ENCODE measurements at regions not wholly inside any gene's neighbourhood (a gene's known extent, or its start where the extent isn't known, plus 50 kb on each side); places are given as distances from the start of the nearest gene placed in this dataset.

DNA sequence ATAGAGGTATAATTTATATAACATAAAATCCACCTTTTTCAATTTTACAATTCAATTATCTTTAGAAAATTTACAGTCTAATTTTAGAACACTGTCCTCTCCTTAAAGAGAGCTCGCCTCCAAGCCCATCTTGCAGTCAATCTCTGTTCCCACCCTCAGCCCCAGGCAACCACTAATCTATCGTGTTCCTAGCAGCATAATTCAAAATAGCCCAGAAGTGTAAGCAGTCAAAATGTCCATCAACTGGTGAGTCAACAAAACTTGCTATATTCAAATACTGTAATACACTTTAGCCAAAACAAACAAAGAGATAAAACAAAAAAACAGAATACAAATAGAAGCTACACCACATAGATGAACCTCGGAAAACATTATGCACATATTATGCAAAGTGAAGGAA lies 1006.8 kb upstream of the EEF2KMT start:
- Histone ChIP-seq H3K9me3 (ENCODE audit: control insufficient read depth in 2 of 2, low read length in 2 of 2) (peaks cover 0 to 6% of the 10 kb centered on the region in 2 donors), H3K27me3 (ENCODE audit: control insufficient read depth in 1 of 2, insufficient read depth in 2 of 2, low read length in 2 of 2) (no peaks in the 10 kb centered on the region), H3K4me1 (ENCODE audit: control insufficient read depth, insufficient read depth, low read length) (no peaks in the 10 kb centered on the region), H3K27ac (ENCODE audit: low read length) (no peak overlapping the region), H3K36me3 (ENCODE audit: control insufficient read depth in 2 of 2, insufficient read depth in 2 of 2, low read length in 2 of 2) (no peaks in the 10 kb centered on the region), H3K4me3 (ENCODE audit: low read length in 2 of 2) (no peak overlapping the region), H3K9ac (ENCODE audit: low read length in 2 of 2) (no peak overlapping the region)

DNA sequence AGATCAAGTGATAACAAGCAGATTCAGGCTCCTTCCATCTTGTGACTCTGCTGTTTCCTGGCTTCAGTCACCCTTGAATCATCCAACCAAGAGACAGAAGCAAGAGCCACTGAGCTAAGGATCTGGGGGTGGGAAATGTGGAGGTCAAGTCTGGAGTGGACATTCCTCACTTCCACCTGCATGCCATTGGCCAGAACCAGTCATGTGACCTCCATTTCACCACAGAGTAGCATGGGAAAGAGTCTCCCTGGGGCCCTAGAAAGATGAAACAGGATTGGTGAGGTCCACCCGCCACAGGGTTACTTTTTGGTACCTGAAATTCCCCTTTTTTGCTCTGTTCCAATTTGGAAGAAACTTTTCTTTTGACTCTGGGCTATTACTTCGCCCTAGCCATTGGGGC lies 1006.0 kb upstream of the EEF2KMT start:
- no peak overlapping the region for H3K9ac ChIP-seq (ENCODE audit: low read length in 2 of 2)
- peaks cover 0 to 6% of the 10 kb centered on the region in 2 donors for H3K9me3 ChIP-seq (ENCODE audit: control insufficient read depth in 2 of 2, low read length in 2 of 2)
- no peak overlapping the region for H3K4me3 ChIP-seq (ENCODE audit: low read length in 2 of 2)
- no peaks in the 10 kb centered on the region for H3K27me3 ChIP-seq (ENCODE audit: control insufficient read depth in 1 of 2, insufficient read depth in 2 of 2, low read length in 2 of 2)
- H3K4me1 ChIP-seq (ENCODE audit: control insufficient read depth, insufficient read depth, low read length) = no peaks in the 10 kb centered on the region
- H3K36me3 ChIP-seq (ENCODE audit: control insufficient read depth in 2 of 2, insufficient read depth in 2 of 2, low read length in 2 of 2) = no peaks in the 10 kb centered on the region
- H3K27ac ChIP-seq (ENCODE audit: low read length) = no peak overlapping the region

DNA sequence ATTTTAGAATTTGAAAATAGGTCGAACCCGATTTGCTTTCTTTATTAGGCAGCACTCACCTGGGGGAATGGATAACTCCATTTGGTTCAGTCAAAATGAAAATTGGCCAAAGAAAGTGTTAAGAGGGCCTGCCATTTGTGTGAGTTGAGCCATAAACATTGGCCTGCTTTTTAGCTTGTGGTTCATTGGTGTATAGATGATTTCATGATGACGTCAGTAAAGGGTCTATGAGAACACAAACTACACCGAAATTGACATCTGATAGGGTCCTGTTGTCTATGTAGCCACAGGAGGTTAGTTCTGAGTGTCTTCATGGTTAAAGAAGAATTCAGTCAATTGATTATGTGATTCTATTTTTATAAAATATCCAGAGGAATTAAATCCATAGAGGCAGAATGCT lies 1001.5 kb upstream of the EEF2KMT start:
- no peaks in the 10 kb centered on the region for H3K36me3 ChIP-seq (ENCODE audit: control insufficient read depth in 2 of 2, insufficient read depth in 2 of 2, low read length in 2 of 2)
- peaks cover 0 to 6% of the 10 kb centered on the region in 2 donors for H3K9me3 ChIP-seq (ENCODE audit: control insufficient read depth in 2 of 2, low read length in 2 of 2)
- no peaks in the 10 kb centered on the region for H3K4me1 ChIP-seq (ENCODE audit: control insufficient read depth, insufficient read depth, low read length)
- H3K27ac ChIP-seq (ENCODE audit: low read length) = no peak overlapping the region
- H3K4me3 ChIP-seq (ENCODE audit: low read length in 2 of 2) = no peak overlapping the region
- H3K27me3 ChIP-seq (ENCODE audit: control insufficient read depth in 1 of 2, insufficient read depth in 2 of 2, low read length in 2 of 2) = no peaks in the 10 kb centered on the region
- H3K9ac ChIP-seq (ENCODE audit: low read length in 2 of 2) = no peak overlapping the region

DNA sequence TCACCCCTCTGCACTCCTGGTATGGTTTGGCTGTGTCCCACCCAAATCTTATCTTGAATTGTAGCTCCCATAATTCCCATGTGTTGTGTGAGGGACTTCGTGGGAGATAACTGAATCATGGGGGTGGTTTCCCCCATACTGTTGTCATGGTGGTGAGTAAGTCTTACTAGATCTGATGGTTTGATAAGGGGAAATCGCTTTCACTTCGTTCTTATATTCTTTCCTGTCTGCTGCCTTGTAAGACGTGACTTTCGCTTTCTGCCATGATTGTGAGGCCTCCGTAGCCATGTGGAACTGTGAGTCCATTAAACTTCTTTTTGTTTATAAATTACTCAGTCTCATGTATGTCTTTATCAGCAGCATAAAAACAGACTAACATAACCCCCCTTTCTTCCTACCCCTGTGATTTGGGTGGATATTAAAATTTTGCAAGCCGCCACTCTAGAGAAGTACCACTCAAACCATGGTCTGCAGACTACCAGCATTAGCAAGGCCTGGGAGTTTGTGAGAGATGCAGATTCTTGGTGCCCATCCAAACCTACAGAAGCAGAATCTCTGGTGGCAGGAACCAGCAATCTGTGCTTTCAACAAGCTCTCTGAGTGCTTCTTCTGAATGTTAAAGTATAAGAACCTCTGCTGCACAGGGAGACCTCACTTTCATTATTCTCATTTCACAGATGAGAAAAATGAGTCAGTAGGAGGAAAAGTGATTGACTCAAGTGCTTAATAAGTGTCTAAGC lies 999.5 kb upstream of the EEF2KMT start:
- no peaks in the 10 kb centered on the region for H3K36me3 ChIP-seq (ENCODE audit: control insufficient read depth in 2 of 2, insufficient read depth in 2 of 2, low read length in 2 of 2)
- H3K4me3 ChIP-seq (ENCODE audit: low read length in 2 of 2) = no peak overlapping the region
- H3K4me1 ChIP-seq (ENCODE audit: control insufficient read depth, insufficient read depth, low read length) = no peaks in the 10 kb centered on the region
- no peak overlapping the region for H3K27ac ChIP-seq (ENCODE audit: low read length)
- H3K9me3 ChIP-seq (ENCODE audit: control insufficient read depth in 2 of 2, low read length in 2 of 2) = no peaks in the 10 kb centered on the region
- H3K9ac ChIP-seq (ENCODE audit: low read length in 2 of 2) = no peak overlapping the region
- H3K27me3 ChIP-seq (ENCODE audit: control insufficient read depth in 1 of 2, insufficient read depth in 2 of 2, low read length in 2 of 2) = no peaks in the 10 kb centered on the region

DNA sequence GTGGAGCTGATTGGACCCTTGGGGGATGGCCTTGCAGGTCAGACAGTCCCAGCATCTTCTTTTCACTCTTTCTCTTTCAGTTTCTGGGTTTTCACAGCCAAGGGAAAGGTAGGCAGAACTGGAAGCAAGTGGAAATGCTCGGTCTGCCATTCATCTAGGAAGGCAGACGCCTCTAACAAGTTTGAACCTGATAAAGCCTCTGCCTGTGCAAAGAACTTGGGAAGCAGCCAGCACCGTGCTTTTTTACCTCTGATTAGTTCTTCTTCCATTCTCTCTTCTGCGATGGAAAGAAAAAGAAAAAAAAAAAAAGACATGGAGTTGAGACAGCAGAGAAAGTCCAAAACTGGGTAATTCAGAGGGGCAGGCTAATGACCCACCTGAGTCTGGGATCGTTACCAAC lies 997.8 kb upstream of the EEF2KMT start:
- Histone ChIP-seq H3K27me3 (ENCODE audit: control insufficient read depth in 1 of 2, insufficient read depth in 2 of 2, low read length in 2 of 2) (no peaks in the 10 kb centered on the region), H3K9ac (ENCODE audit: low read length in 2 of 2) (no peak overlapping the region), H3K9me3 (ENCODE audit: control insufficient read depth in 2 of 2, low read length in 2 of 2) (peaks cover 0 to 4% of the 10 kb centered on the region in 2 donors), H3K4me3 (ENCODE audit: low read length in 2 of 2) (no peak overlapping the region), H3K4me1 (ENCODE audit: control insufficient read depth, insufficient read depth, low read length) (no peaks in the 10 kb centered on the region), H3K27ac (ENCODE audit: low read length) (no peak overlapping the region), H3K36me3 (ENCODE audit: control insufficient read depth in 2 of 2, insufficient read depth in 2 of 2, low read length in 2 of 2) (no peaks in the 10 kb centered on the region)

DNA sequence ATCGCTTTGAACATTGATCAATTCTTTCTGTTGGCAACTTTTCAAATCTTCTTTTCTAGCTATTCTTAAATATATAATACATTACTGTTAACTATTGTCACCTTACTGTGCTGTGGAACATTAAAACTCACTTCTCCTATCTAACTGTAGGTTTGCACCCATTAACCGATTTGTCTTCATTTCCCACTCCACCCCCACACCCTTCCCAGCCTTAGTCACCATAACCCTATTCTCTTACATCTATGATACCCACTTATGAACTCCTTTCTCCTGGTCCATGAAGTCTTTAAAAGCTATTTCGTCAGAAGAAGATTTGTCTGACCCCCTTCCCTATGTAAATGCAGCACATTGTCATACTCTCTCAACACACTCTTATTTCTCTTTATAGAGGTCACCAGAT lies 993.4 kb upstream of the EEF2KMT start:
- peaks cover 0 to 11% of the 10 kb centered on the region in 2 donors for H3K9me3 ChIP-seq (ENCODE audit: control insufficient read depth in 2 of 2, low read length in 2 of 2)

DNA sequence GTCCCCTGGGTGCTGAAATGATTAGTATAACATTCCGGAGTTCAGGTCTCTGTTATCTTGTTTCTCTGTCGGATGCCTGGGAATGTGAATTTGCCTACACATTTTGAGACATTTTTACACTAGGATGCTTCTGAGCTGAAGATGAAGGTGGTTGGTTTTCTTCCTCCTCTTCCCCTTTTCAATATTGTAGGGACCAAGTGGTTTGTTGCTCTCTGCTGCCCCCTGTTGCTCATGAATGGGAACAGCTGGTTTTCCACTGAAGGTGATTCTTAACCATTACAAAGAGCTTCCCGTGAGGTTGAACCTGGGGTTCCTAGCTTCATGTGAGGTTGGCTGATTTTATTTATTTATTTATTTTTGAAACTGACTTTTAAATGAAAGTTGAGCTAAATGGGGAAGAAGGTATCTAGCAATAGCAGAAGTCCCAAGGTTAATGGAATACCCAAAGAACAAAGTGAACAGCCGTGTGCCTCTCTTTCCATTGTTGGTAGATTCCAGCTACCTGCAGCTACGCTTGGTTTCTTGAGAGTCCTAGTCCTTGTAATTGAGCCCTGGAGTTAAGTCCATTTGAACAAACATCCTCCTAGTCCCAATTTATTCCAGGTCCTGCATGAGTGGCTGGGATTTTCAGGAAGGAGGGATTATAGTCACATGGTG lies 983.9 kb upstream of the EEF2KMT start:
- no peak overlapping the region for H3K4me3 ChIP-seq (ENCODE audit: low read length in 2 of 2)
- H3K9ac ChIP-seq (ENCODE audit: low read length in 2 of 2) = no peak overlapping the region
- H3K27ac ChIP-seq (ENCODE audit: low read length) = no peak overlapping the region
- H3K27me3 ChIP-seq (ENCODE audit: control insufficient read depth in 1 of 2, insufficient read depth in 2 of 2, low read length in 2 of 2) = no peaks in the 10 kb centered on the region
- H3K36me3 ChIP-seq (ENCODE audit: control insufficient read depth in 2 of 2, insufficient read depth in 2 of 2, low read length in 2 of 2) = no peaks in the 10 kb centered on the region
- peaks cover 0 to 5% of the 10 kb centered on the region in 2 donors for H3K9me3 ChIP-seq (ENCODE audit: control insufficient read depth in 2 of 2, low read length in 2 of 2)
- H3K4me1 ChIP-seq (ENCODE audit: control insufficient read depth, insufficient read depth, low read length) = no peaks in the 10 kb centered on the region

More for the DNA sequence above, 993.4 kb upstream of the EEF2KMT start:
- H3K27me3 ChIP-seq (ENCODE audit: control insufficient read depth in 1 of 2, insufficient read depth in 2 of 2, low read length in 2 of 2) = no peaks in the 10 kb centered on the region
- H3K9ac ChIP-seq (ENCODE audit: low read length in 2 of 2) = no peak overlapping the region
- no peaks in the 10 kb centered on the region for H3K4me1 ChIP-seq (ENCODE audit: control insufficient read depth, insufficient read depth, low read length)
- no peak overlapping the region for H3K4me3 ChIP-seq (ENCODE audit: low read length in 2 of 2)
- H3K27ac ChIP-seq (ENCODE audit: low read length) = no peak overlapping the region
- no peaks in the 10 kb centered on the region for H3K36me3 ChIP-seq (ENCODE audit: control insufficient read depth in 2 of 2, insufficient read depth in 2 of 2, low read length in 2 of 2)

DNA sequence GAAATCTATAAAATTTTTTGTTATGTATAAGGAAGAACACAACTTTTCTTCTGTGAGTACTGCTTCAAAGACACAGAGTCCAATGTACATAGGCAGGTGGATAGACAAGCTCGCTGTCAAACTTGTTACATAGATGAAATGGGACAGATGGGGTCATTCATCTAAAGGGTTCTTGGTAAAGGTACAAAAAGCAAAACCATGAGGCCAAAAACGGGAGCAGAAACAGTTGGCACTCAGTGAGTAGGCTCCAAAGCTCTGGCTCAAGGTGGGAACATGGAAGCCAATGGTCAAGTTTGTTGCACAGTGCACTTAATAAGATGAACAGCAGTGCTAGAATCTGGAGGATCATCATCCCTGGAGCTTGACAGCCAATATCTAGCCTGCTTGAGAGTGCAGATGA lies 979.0 kb upstream of the EEF2KMT start:
- Histone ChIP-seq H3K36me3 (ENCODE audit: control insufficient read depth in 2 of 2, insufficient read depth in 2 of 2, low read length in 2 of 2) (no peaks in the 10 kb centered on the region), H3K4me3 (ENCODE audit: low read length in 2 of 2) (no peak overlapping the region), H3K27ac (ENCODE audit: low read length) (no peak overlapping the region), H3K9me3 (ENCODE audit: control insufficient read depth in 2 of 2, low read length in 2 of 2) (peaks cover 0 to 1% of the 10 kb centered on the region in 2 donors), H3K9ac (ENCODE audit: low read length in 2 of 2) (no peak overlapping the region), H3K4me1 (ENCODE audit: control insufficient read depth, insufficient read depth, low read length) (no peaks in the 10 kb centered on the region), H3K27me3 (ENCODE audit: control insufficient read depth in 1 of 2, insufficient read depth in 2 of 2, low read length in 2 of 2) (no peaks in the 10 kb centered on the region)

DNA sequence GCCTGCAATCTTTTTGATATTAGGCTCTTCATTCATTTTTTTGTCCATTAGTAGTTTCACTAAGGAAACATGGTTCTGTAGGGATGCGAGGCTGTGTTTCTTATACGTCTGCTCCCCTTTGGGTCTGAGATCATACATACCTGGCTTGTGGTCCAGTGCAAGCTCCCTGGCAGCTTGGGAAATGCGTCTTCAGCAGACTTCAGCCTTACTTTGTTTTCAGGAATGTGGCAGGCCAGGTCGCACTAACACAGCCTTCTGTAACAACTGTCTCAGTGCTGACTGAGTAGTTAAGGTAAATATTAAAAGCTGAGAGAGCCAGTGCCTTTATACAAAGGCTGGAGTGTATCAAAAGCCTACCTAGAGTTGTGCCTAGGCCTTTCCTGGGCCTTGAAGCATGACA lies 970.5 kb upstream of the EEF2KMT start:
- Histone ChIP-seq H3K9ac (ENCODE audit: low read length in 2 of 2) (no peak overlapping the region), H3K4me3 (ENCODE audit: low read length in 2 of 2) (no peak overlapping the region), H3K27ac (ENCODE audit: low read length) (no peak overlapping the region), H3K4me1 (ENCODE audit: control insufficient read depth, insufficient read depth, low read length) (no peaks in the 10 kb centered on the region), H3K9me3 (ENCODE audit: control insufficient read depth in 2 of 2, low read length in 2 of 2) (no peaks in the 10 kb centered on the region), H3K27me3 (ENCODE audit: control insufficient read depth in 1 of 2, insufficient read depth in 2 of 2, low read length in 2 of 2) (no peaks in the 10 kb centered on the region), H3K36me3 (ENCODE audit: control insufficient read depth in 2 of 2, insufficient read depth in 2 of 2, low read length in 2 of 2) (no peaks in the 10 kb centered on the region)

DNA sequence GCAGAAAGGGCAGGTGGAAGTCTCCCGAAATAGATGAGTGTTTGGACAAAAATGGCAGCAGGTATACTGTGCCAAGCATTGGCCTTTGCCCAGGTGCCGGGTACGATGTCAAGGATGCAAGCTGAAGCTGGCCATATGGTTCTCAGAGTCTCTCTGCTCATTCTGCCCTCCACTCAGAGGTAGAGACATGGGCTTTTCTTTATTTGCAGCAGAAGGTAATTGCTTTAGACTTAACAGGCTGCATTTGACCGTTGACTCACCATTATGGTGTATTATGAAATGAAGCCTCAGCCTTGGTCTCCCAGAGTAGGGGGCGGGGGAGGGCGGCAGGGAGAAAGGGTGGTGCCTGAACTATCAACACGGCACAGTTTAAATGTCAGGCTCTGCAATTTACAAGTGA lies 969.1 kb upstream of the EEF2KMT start:
- Histone ChIP-seq H3K36me3 (ENCODE audit: control insufficient read depth in 2 of 2, insufficient read depth in 2 of 2, low read length in 2 of 2) (no peaks in the 10 kb centered on the region), H3K4me3 (ENCODE audit: low read length in 2 of 2) (no peak overlapping the region), H3K4me1 (ENCODE audit: control insufficient read depth, insufficient read depth, low read length) (no peaks in the 10 kb centered on the region), H3K9ac (ENCODE audit: low read length in 2 of 2) (no peak overlapping the region), H3K9me3 (ENCODE audit: control insufficient read depth in 2 of 2, low read length in 2 of 2) (no peaks in the 10 kb centered on the region), H3K27me3 (ENCODE audit: control insufficient read depth in 1 of 2, insufficient read depth in 2 of 2, low read length in 2 of 2) (no peaks in the 10 kb centered on the region), H3K27ac (ENCODE audit: low read length) (no peak overlapping the region)

DNA sequence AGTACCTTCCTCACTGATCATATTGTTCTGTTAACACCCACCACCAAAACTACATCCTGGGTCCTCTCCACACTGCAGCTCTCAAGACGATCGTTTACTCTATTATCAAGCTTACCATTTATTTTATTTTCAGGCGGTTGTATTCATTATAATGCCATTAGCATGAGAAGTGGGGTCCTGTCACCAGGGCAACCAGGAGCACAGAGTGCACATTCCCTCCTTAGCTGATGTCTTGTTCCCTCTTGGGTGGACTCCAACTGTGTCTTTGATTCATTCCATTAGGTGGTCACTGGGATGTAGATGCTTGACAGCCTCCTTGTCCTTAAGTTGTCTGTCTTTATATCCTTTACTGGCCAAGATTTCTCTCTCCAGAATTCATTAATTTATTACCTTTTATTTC lies 965.9 kb upstream of the EEF2KMT start:
- H3K27me3 ChIP-seq (ENCODE audit: control insufficient read depth in 1 of 2, insufficient read depth in 2 of 2, low read length in 2 of 2) = no peaks in the 10 kb centered on the region
- H3K4me3 ChIP-seq (ENCODE audit: low read length in 2 of 2) = no peak overlapping the region
- H3K36me3 ChIP-seq (ENCODE audit: control insufficient read depth in 2 of 2, insufficient read depth in 2 of 2, low read length in 2 of 2) = no peaks in the 10 kb centered on the region
- H3K27ac ChIP-seq (ENCODE audit: low read length) = no peak overlapping the region
- H3K9me3 ChIP-seq (ENCODE audit: control insufficient read depth in 2 of 2, low read length in 2 of 2) = no peaks in the 10 kb centered on the region
- H3K9ac ChIP-seq (ENCODE audit: low read length in 2 of 2) = no peak overlapping the region
- H3K4me1 ChIP-seq (ENCODE audit: control insufficient read depth, insufficient read depth, low read length) = no peaks in the 10 kb centered on the region
